ENCODE measurements at regions not wholly inside any gene's neighbourhood (a gene's known extent, or its start where the extent isn't known, plus 50 kb on each side); places are given as distances from the start of the nearest gene placed in this dataset.

DNA sequence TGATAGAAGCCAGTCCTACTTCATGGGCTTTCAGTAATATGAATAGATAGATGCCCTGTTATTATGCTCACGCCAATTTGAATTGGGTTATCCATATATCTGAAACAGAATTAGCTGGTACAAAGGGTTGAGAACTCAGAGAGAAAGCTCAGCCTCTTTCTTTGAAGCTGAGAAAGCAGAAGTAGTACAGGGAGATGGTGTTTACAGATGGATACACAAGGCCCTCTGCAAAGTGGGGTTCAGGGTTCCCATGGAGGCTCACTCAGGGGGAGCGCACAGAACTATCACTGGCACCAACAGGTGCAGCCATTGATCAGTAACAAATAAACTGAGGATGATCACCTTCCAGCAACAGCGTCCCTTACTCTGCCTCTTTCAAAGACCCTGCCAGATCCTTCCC lies 349.7 kb downstream of the ICE1 start:
- Histone ChIP-seq H3K27me3 (ENCODE audit: control insufficient read depth in 3 of 3, insufficient read depth in 3 of 3, low read length in 3 of 3) (no peaks in the 10 kb centered on the region), H3K36me3 (ENCODE audit: control insufficient read depth in 3 of 3, insufficient read depth in 2 of 3, low read depth in 1 of 3, low read length in 3 of 3) (no peaks in the 10 kb centered on the region), H3K4me1 (ENCODE audit: control insufficient read depth in 3 of 3, insufficient read depth in 2 of 3, low read depth in 1 of 3, low read length in 2 of 3) (no peaks in the 10 kb centered on the region), H3K4me3 (ENCODE audit: low read depth in 1 of 3, low read length in 3 of 3) (no peak overlapping the region), H3K9me3 (ENCODE audit: control insufficient read depth in 2 of 2, insufficient read depth in 1 of 2, low read depth in 1 of 2, low read length in 1 of 2) (no peaks in the 10 kb centered on the region), H3K27ac (ENCODE audit: low read depth in 1 of 3, low read length in 2 of 3) (no peak overlapping the region)
- FAIRE-seq (no peak), DNase-seq (no peak)
- 76 to 89% (median 88%) methylated on average over 3 of the region's 3 CpGs for WGBS, 3 donors

GRCh38 chr5:5770825-5771224 lies 348.3 kb downstream of the ICE1 start:
- Histone ChIP-seq H3K36me3 (ENCODE audit: control insufficient read depth in 3 of 3, insufficient read depth in 2 of 3, low read depth in 1 of 3, low read length in 3 of 3) (no peaks in the 10 kb centered on the region), H3K27ac (ENCODE audit: low read depth in 1 of 3, low read length in 2 of 3) (no peak overlapping the region), H3K4me1 (ENCODE audit: control insufficient read depth in 3 of 3, insufficient read depth in 2 of 3, low read depth in 1 of 3, low read length in 2 of 3) (no peaks in the 10 kb centered on the region), H3K4me3 (ENCODE audit: low read depth in 1 of 3, low read length in 3 of 3) (no peak overlapping the region), H3K9me3 (ENCODE audit: control insufficient read depth in 2 of 2, insufficient read depth in 1 of 2, low read depth in 1 of 2, low read length in 1 of 2) (no peaks in the 10 kb centered on the region), H3K27me3 (ENCODE audit: control insufficient read depth in 3 of 3, insufficient read depth in 3 of 3, low read length in 3 of 3) (no peaks in the 10 kb centered on the region)
- FAIRE-seq (no peak), DNase-seq (no peak)
- 48 to 71% (median 54%) methylated on average over 2 of the region's 2 CpGs for WGBS, 3 donors

GRCh38 chr5:5767286-5767928 lies 344.9 kb downstream of the ICE1 start:
- WGBS, 3 donors: 82 to 86% (median 84%) methylated on average over 5 of the region's 5 CpGs

DNA sequence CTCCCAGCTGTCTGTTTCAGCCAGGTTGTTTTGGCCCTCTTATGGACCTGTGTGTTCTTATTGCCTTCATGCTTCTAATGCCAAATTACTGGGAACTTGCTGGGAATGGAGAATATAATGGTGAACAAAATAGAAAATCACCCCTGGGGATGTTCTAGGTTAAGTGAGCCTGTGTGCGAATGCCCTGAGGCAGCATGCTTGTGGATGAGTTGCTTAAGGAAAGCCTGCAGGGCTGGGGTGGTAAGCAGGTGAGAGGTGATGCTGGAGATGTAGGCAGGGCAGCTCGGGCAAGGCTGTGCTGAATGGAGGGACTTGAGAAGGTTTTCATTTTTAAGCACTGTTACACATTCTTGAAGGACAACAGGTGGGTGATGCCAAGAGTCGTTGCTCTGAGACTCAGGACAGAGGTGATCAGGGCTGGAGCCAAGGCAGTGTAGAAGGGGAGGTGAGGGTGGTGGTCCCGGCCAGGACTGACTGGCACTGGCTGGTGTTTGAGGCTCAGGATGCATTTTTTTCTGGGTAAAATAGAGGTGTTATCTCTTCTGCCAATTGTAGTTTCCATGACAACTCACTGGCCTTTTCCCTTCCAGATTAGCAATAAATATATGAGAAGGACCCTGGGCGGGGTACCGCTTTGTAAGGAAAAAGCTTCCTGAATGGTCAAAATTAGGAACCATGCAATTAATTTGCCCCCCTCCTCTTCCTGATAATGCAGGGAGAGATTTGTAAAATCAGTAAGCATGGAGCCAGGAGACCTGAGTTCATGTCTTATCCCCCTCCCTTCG lies 342.8 kb downstream of the ICE1 start:
- FAIRE-seq (no peak), DNase-seq (no peak)
- Histone ChIP-seq H3K36me3 (ENCODE audit: control insufficient read depth in 3 of 3, insufficient read depth in 2 of 3, low read depth in 1 of 3, low read length in 3 of 3) (no peaks in the 10 kb centered on the region), H3K27me3 (ENCODE audit: control insufficient read depth in 3 of 3, insufficient read depth in 3 of 3, low read length in 3 of 3) (no peaks in the 10 kb centered on the region), H3K27ac (ENCODE audit: low read depth in 1 of 3, low read length in 2 of 3) (no peak overlapping the region), H3K9me3 (ENCODE audit: control insufficient read depth in 2 of 2, insufficient read depth in 1 of 2, low read depth in 1 of 2, low read length in 1 of 2) (no peaks in the 10 kb centered on the region), H3K4me1 (ENCODE audit: control insufficient read depth in 3 of 3, insufficient read depth in 2 of 3, low read depth in 1 of 3, low read length in 2 of 3) (no peaks in the 10 kb centered on the region), H3K4me3 (ENCODE audit: low read depth in 1 of 3, low read length in 3 of 3) (no peak overlapping the region)
- 61 to 81% (median 71%) methylated on average over 7 of the region's 7 CpGs for WGBS, 3 donors

More at GRCh38 chr5:5767286-5767928, 344.9 kb downstream of the ICE1 start:
- H3K4me1 ChIP-seq (ENCODE audit: control insufficient read depth in 3 of 3, insufficient read depth in 2 of 3, low read depth in 1 of 3, low read length in 2 of 3): no peaks in the 10 kb centered on the region
- no peak overlapping the region for H3K27ac ChIP-seq (ENCODE audit: low read depth in 1 of 3, low read length in 2 of 3)
- no peaks in the 10 kb centered on the region for H3K9me3 ChIP-seq (ENCODE audit: control insufficient read depth in 2 of 2, insufficient read depth in 1 of 2, low read depth in 1 of 2, low read length in 1 of 2)
- no peaks in the 10 kb centered on the region for H3K36me3 ChIP-seq (ENCODE audit: control insufficient read depth in 3 of 3, insufficient read depth in 2 of 3, low read depth in 1 of 3, low read length in 3 of 3)
- no peak for DNase-seq
- no peak overlapping the region for H3K4me3 ChIP-seq (ENCODE audit: low read depth in 1 of 3, low read length in 3 of 3)
- no peaks in the 10 kb centered on the region for H3K27me3 ChIP-seq (ENCODE audit: control insufficient read depth in 3 of 3, insufficient read depth in 3 of 3, low read length in 3 of 3)
- no peak for FAIRE-seq

- 75 to 84% (median 79%) methylated on average over 4 of the region's 4 CpGs for WGBS, 3 donors
- Histone ChIP-seq H3K4me3 (ENCODE audit: low read depth in 1 of 3, low read length in 3 of 3) (no peak overlapping the region), H3K27ac (ENCODE audit: low read depth in 1 of 3, low read length in 2 of 3) (no peak overlapping the region), H3K27me3 (ENCODE audit: control insufficient read depth in 3 of 3, insufficient read depth in 3 of 3, low read length in 3 of 3) (no peaks in the 10 kb centered on the region), H3K9me3 (ENCODE audit: control insufficient read depth in 2 of 2, insufficient read depth in 1 of 2, low read depth in 1 of 2, low read length in 1 of 2) (no peaks in the 10 kb centered on the region), H3K36me3 (ENCODE audit: control insufficient read depth in 3 of 3, insufficient read depth in 2 of 3, low read depth in 1 of 3, low read length in 3 of 3) (no peaks in the 10 kb centered on the region), H3K4me1 (ENCODE audit: control insufficient read depth in 3 of 3, insufficient read depth in 2 of 3, low read depth in 1 of 3, low read length in 2 of 3) (no peaks in the 10 kb centered on the region)
- DNase-seq (no peak), FAIRE-seq (no peak)
Measured at GRCh38 chr5:5764246-5764645, 341.8 kb downstream of the ICE1 start.

DNA sequence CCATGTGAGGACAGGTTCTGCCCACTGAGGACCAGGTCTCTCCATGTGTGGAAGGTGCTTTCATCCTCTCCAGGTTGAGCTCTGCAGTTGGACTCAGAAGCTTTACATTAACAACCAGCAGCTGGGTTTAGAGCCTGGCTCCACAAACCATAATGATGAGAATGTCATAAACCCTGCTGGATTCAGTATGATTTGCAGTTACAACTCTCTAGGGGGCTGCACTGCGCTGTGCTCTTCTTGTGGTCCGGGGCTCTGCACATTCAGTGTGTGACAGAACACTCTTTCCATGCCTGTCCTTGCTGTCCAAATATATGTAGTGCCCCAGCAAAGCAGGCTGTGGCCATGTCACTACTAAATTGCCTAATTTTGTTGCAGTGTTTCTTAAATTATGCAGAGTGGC lies 334.3 kb downstream of the ICE1 start:
- Histone ChIP-seq H3K27me3 (ENCODE audit: control insufficient read depth in 3 of 3, insufficient read depth in 3 of 3, low read length in 3 of 3) (no peaks in the 10 kb centered on the region), H3K27ac (ENCODE audit: low read depth in 1 of 3, low read length in 2 of 3) (no peak overlapping the region), H3K36me3 (ENCODE audit: control insufficient read depth in 3 of 3, insufficient read depth in 2 of 3, low read depth in 1 of 3, low read length in 3 of 3) (no peaks in the 10 kb centered on the region), H3K4me1 (ENCODE audit: control insufficient read depth in 3 of 3, insufficient read depth in 2 of 3, low read depth in 1 of 3, low read length in 2 of 3) (no peaks in the 10 kb centered on the region), H3K9me3 (ENCODE audit: control insufficient read depth in 2 of 2, insufficient read depth in 1 of 2, low read depth in 1 of 2, low read length in 1 of 2) (no peaks in the 10 kb centered on the region), H3K4me3 (ENCODE audit: low read depth in 1 of 3, low read length in 3 of 3) (no peak overlapping the region)
- FAIRE-seq (no peak), DNase-seq (no peak)
- WGBS, 3 donors: 80 to 84% (median 83%) methylated on average over 2 of the region's 2 CpGs

DNA sequence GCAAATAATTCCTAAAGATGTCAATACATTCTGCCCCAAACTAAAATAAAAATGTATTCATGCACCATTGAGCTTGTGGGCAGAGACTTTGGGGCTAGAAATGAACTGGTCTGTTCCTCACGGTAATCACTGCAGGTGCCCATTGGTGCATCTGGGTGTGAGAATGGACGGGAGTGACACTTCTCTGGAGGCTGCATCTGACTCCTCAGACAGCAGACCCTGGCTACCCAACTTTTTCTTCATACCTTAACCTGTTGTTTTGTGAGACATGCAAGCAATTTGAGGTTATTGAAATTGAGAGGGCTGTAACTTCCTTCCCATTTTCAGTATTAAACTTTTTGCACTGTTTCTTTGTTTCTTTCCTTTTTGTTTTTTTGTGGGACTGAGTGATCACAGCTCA lies 333.4 kb downstream of the ICE1 start:
- no peak overlapping the region for H3K27ac ChIP-seq (ENCODE audit: low read depth in 1 of 3, low read length in 2 of 3)
- DNase-seq (no peak), FAIRE-seq (no peak)
- H3K4me1 ChIP-seq (ENCODE audit: control insufficient read depth in 3 of 3, insufficient read depth in 2 of 3, low read depth in 1 of 3, low read length in 2 of 3): no peaks in the 10 kb centered on the region
- H3K27me3 ChIP-seq (ENCODE audit: control insufficient read depth in 3 of 3, insufficient read depth in 3 of 3, low read length in 3 of 3): no peaks in the 10 kb centered on the region
- no peaks in the 10 kb centered on the region for H3K9me3 ChIP-seq (ENCODE audit: control insufficient read depth in 2 of 2, insufficient read depth in 1 of 2, low read depth in 1 of 2, low read length in 1 of 2)
- no peaks in the 10 kb centered on the region for H3K36me3 ChIP-seq (ENCODE audit: control insufficient read depth in 3 of 3, insufficient read depth in 2 of 3, low read depth in 1 of 3, low read length in 3 of 3)
- 64 to 77% (median 66%) methylated on average over 2 of the region's 2 CpGs for WGBS, 3 donors
- H3K4me3 ChIP-seq (ENCODE audit: low read depth in 1 of 3, low read length in 3 of 3): no peak overlapping the region

DNA sequence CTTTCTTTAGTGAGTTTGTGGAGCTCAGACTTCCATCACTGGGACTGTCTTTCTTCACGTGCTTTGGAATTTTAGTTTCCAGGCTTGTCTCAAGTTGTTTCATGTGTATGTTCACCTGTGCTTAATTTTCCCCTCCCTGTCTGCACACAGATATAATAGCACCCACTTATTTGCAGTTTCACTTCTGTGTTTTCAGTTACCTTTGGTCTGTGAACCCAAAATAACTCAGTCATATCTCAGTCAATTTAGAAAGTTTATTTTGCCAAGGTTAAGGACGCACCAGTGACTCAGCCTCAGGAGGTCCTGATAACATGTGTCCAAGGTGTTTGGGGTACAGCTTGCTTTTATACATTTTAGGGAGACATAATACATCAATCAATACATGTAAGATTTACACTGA lies 330.4 kb downstream of the ICE1 start:
- whole genome bisulfite sequencing, 3 donors: 8 to 58% (median 24%) methylated on average over 2 of the region's 2 CpGs

More for the DNA sequence above, 330.4 kb downstream of the ICE1 start:
- Histone ChIP-seq H3K36me3 (ENCODE audit: control insufficient read depth in 3 of 3, insufficient read depth in 2 of 3, low read depth in 1 of 3, low read length in 3 of 3) (no peaks in the 10 kb centered on the region), H3K4me1 (ENCODE audit: control insufficient read depth in 3 of 3, insufficient read depth in 2 of 3, low read depth in 1 of 3, low read length in 2 of 3) (no peaks in the 10 kb centered on the region), H3K27me3 (ENCODE audit: control insufficient read depth in 3 of 3, insufficient read depth in 3 of 3, low read length in 3 of 3) (no peaks in the 10 kb centered on the region), H3K27ac (ENCODE audit: low read depth in 1 of 3, low read length in 2 of 3) (no peak overlapping the region), H3K4me3 (ENCODE audit: low read depth in 1 of 3, low read length in 3 of 3) (no peak overlapping the region), H3K9me3 (ENCODE audit: control insufficient read depth in 2 of 2, insufficient read depth in 1 of 2, low read depth in 1 of 2, low read length in 1 of 2) (no peaks in the 10 kb centered on the region)
- no peak for DNase-seq
- FAIRE-seq: no peak

All from small intestine (tissue), 7 donors.